ENCODE measurements at regions not wholly inside any gene's neighbourhood (a gene's known extent, or its start where the extent isn't known, plus 50 kb on each side); places are given as distances from the start of the nearest gene placed in this dataset.

GRCh38 chr14:22488522-22489243, 100.3 kb downstream of the DAD1 start:
- Histone ChIP-seq H2AFZ (ENCODE audit: low read depth, low read length, poor library complexity, severe bottlenecking) (no peak overlapping the region), H3K36me3 (ENCODE audit: control insufficient read depth in 1 of 2, insufficient read depth in 2 of 2, low read length in 2 of 2) (no peaks in the 10 kb centered on the region), H3K4me1 (ENCODE audit: control insufficient read depth in 1 of 2, insufficient read depth in 2 of 2, low read length in 2 of 2) (no peaks in the 10 kb centered on the region), H4K20me1 (ENCODE audit: insufficient read depth) (no peaks in the 10 kb centered on the region), H3K27me3 (ENCODE audit: insufficient read depth, low read length) (peaks cover 95% of the 10 kb centered on the region), H3K4me3 (replicated peaks in 1 of 2; ENCODE audit: low read depth in 1 of 2, low read length in 2 of 2) (no peak overlapping the region), H3K9me3 (ENCODE audit: control insufficient read depth in 1 of 2, insufficient read depth in 1 of 2, low read depth in 1 of 2, low read length in 2 of 2) (no peaks in the 10 kb centered on the region), H3K4me2 (ENCODE audit: low read length) (no peak overlapping the region), H3K79me2 (ENCODE audit: insufficient read depth, low read length) (no peaks in the 10 kb centered on the region), H3K9me2 (ENCODE audit: insufficient read depth) (no peaks in the 10 kb centered on the region), H3K27ac (ENCODE audit: low read depth, low read length) (no peak overlapping the region), H3K9ac (ENCODE audit: low read length) (no peak overlapping the region)
- no peak for ATAC-seq
- POLR2A ChIA-PET: interaction anchor here (1.9 kb wide), 1 partner anchor 11 kb away, joined by 5 read pairs; no protein-coding TSS in a partner anchor
- DNase-seq (ENCODE audit: low read depth, low spot score): no peak
- CTCF ChIA-PET: no interaction called here
- intact Hi-C loops (cut with micrococcal nuclease): no loop called here
- BruUV-seq (replicated peaks): no TSS peak
- RAD21 ChIA-PET (ENCODE audit: low non-redundant PET in 1 of 2, low total read pairs in 2 of 2, uncharacterized antibody in 2 of 2, unreplicated experiment in 2 of 2): no interaction called here
- TF ChIP-seq ZFX (IDR thresholded peaks at IDR 0.05) (no peak), FOSL1 (IDR thresholded peaks at IDR 0.05; ENCODE audit: low read depth) (no peak), RAD21 (IDR thresholded peaks at IDR 0.05; ENCODE audit: low read depth) (no peak), CBX3 (IDR thresholded peaks at IDR 0.05; ENCODE audit: low read depth) (no peak), POLR2A (IDR thresholded peaks at IDR 0.05; ENCODE audit: borderline replicate concordance, extremely low read depth, insufficient read depth, insufficient read length) (no peak), YY1 (IDR thresholded peaks at IDR 0.05; ENCODE audit: extremely low read depth, insufficient replicate concordance, low read depth, low read length) (no peak), ZNF274 (IDR thresholded peaks at IDR 0.05; ENCODE audit: low read depth, low read length) (no peak), CTCF (IDR thresholded peaks at IDR 0.05 in 2 of 3, conservative IDR thresholded peaks at IDR 0.05 in 1 of 3; ENCODE audit: borderline replicate concordance in 1 of 3, insufficient read depth in 1 of 3, low read depth in 2 of 3, low read length in 2 of 3) (no peak), TCF7L2 (IDR thresholded peaks at IDR 0.05; ENCODE audit: borderline replicate concordance, extremely low read depth, insufficient read depth, insufficient read length) (no peak), ATF3 (IDR thresholded peaks at IDR 0.05) (no peak), SP1 (IDR thresholded peaks at IDR 0.05; ENCODE audit: low read depth) (no peak), ZBTB33 (IDR thresholded peaks at IDR 0.05; ENCODE audit: extremely low read depth, insufficient replicate concordance, low read length) (no peak), EZH2phosphoT487 (IDR thresholded peaks at IDR 0.05; ENCODE audit: borderline replicate concordance) (no peak), EZH2 (IDR thresholded peaks at IDR 0.05) (no peak), EGR1 (IDR thresholded peaks at IDR 0.05; ENCODE audit: low read depth) (no peak), SIN3A (IDR thresholded peaks at IDR 0.05; ENCODE audit: low read depth) (no peak), JUND (IDR thresholded peaks at IDR 0.05) (no peak), MAX (IDR thresholded peaks at IDR 0.05) (no peak)
